ENCODE measurements at regions not wholly inside any gene's neighbourhood (a gene's known extent, or its start where the extent isn't known, plus 50 kb on each side); places are given as distances from the start of the nearest gene placed in this dataset.

DNA sequence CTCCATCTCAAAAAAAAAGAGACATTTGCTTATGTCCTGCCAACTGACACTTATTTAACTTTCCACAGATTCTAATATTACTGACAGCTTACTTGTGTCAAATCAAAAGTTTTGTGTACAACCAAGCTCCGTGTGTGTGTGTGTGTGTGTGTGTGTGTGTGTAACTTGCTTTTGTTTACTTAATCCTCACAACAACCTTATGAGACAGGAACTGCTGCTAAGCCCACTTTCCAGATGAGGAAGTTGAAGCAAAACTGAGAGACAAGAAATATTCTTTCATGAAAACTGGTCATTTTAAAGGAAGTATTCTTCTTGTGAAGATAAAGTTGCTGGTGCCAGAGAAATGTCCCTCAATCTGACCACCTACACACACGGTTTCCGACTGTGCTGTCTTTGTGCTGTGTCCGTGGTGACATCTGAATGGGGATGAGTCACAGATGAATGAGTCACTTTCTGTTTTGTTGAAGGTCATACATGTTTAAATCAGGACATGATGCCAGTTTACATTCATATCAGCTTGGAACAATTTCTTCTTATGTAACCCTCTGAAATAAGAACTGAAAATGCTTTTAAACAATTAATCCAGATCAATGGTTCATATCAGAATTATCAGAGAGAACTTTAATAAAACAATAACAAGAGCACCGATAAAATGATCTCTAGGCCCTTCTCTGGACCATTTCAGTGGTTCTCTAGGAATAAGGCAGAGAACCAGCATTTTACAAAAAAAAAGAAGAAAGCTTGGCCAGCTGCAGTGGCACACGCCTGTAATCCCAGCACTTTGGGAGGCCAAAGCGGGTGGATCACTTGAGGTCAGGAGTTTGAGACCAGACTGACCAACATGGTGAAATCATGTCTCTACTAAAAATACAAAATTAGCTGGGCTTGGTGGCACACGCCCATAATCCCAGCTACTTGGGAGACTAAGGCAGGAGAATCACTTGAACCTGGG, 95.5 kb downstream of the THNSL2 start:
- TF ChIP-seq, protein P1, sequence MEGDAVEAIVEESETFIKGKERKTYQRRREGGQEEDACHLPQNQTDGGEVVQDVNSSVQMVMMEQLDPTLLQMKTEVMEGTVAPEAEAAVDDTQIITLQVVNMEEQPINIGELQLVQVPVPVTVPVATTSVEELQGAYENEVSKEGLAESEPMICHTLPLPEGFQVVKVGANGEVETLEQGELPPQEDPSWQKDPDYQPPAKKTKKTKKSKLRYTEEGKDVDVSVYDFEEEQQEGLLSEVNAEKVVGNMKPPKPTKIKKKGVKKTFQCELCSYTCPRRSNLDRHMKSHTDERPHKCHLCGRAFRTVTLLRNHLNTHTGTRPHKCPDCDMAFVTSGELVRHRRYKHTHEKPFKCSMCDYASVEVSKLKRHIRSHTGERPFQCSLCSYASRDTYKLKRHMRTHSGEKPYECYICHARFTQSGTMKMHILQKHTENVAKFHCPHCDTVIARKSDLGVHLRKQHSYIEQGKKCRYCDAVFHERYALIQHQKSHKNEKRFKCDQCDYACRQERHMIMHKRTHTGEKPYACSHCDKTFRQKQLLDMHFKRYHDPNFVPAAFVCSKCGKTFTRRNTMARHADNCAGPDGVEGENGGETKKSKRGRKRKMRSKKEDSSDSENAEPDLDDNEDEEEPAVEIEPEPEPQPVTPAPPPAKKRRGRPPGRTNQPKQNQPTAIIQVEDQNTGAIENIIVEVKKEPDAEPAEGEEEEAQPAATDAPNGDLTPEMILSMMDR (IDR thresholded peaks at IDR 0.05; ENCODE audit: insufficient read depth, low read depth, low read length) = no peak
- TF ChIP-seq EZH2 (IDR thresholded peaks at IDR 0.05; ENCODE audit: insufficient read depth, low read length) = no peak
